HG02571 (cell line): ENCODE measurements at regions not wholly inside any gene's neighbourhood (a gene's known extent, or its start where the extent isn't known, plus 50 kb on each side); places are given as distances from the start of the nearest gene placed in this dataset.
"Not testable (repeated sequence)": the region's sequence is repeated elsewhere in the genome, so short reads cannot be mapped to it uniquely, and the experiment has no call there.

Source experiments
- ATAC-seq: cut with Tn5 transposase; IDR thresholded peaks from one replicate; pipeline ENCODE4 v1.9.1; 2021; ENCODE audit warnings: mild to moderate bottlenecking, moderate library complexity; ENCODE audit not compliant: unreplicated experiment

GRCh38 chr6:85236636-85237035, 213.2 kb upstream of the NT5E start:
- no peak for ATAC-seq

GRCh38 chr6:85227345-85227744, 222.5 kb upstream of the NT5E start:
- ATAC-seq: not testable (repeated sequence)

GRCh38 chr6:85212794-85213193, 237.1 kb upstream of the NT5E start:
- not testable (repeated sequence) for ATAC-seq

GRCh38 chr6:85195243-85195642, 254.6 kb upstream of the NT5E start:
- ATAC-seq: no peak

GRCh38 chr6:85193339-85193738, 256.5 kb upstream of the NT5E start:
- ATAC-seq: no peak

- no peak for ATAC-seq
These were observed 257.3 kb upstream of the NT5E start for GRCh38 chr6:85192596-85192995.

- no peak for ATAC-seq
These were observed 257.7 kb upstream of the NT5E start for GRCh38 chr6:85192186-85192585.

GRCh38 chr6:85191656-85192055, 258.2 kb upstream of the NT5E start:
- ATAC-seq: no peak

- ATAC-seq: no peak
These were observed 263.2 kb upstream of the NT5E start for GRCh38 chr6:85186546-85187175.

- ATAC-seq: no peak
These were observed 263.9 kb upstream of the NT5E start for GRCh38 chr6:85185977-85186376.

GRCh38 chr6:85183841-85184240, 266.0 kb upstream of the NT5E start:
- no peak for ATAC-seq

- no peak for ATAC-seq
These were observed 277.2 kb upstream of the NT5E start for GRCh38 chr6:85172705-85173104.

- no peak for ATAC-seq
These were observed 277.7 kb upstream of the NT5E start for GRCh38 chr6:85172161-85172560.

GRCh38 chr6:85169189-85169588, 280.7 kb upstream of the NT5E start:
- ATAC-seq: no peak

GRCh38 chr6:85168146-85168545, 281.7 kb upstream of the NT5E start:
- ATAC-seq: no peak

- ATAC-seq: no peak
These were observed 283.7 kb upstream of the NT5E start for GRCh38 chr6:85166114-85166741.

- no peak for ATAC-seq
These were observed 286.5 kb upstream of the NT5E start for GRCh38 chr6:85163156-85164080.

- no peak for ATAC-seq
These were observed 292.6 kb upstream of the NT5E start for GRCh38 chr6:85157311-85157710.

GRCh38 chr6:85143676-85144075, 306.2 kb upstream of the NT5E start:
- ATAC-seq: no peak

- no peak for ATAC-seq
These were observed 312.0 kb upstream of the NT5E start for GRCh38 chr6:85137865-85138264.

- ATAC-seq: no peak
These were observed 313.6 kb upstream of the NT5E start for GRCh38 chr6:85136310-85136709.
